ENCODE measurements at regions not wholly inside any gene's neighbourhood (a gene's known extent, or its start where the extent isn't known, plus 50 kb on each side); places are given as distances from the start of the nearest gene placed in this dataset.

DNA sequence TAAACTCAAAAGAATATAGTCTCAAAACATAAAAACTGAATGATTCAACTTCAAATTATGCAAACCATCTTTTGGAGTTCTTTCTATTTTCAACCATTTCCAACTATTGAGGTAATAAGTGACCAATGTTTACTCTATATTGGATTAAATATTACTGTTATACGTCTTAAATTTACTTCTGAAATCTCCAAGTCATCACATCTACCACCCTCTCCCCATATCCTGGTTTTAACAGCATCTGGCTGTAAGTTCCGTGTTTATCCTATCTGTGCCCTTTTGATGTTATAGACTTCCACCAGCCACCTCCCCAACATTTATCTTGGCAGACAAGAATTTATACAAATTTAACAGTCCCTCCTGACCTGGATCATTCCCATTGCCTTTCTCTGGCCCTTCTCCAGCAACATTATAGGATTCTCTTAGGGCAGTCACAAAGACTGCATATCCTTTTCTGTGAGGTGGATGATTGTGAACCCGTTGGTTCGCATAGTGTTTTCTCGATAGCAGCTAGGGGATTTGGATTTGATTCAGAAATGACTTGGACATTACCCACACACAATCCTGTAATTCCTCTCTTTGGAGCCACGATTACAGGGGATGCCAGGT, 313.4 kb upstream of the FMN2 start:
- ATAC-seq: peak; percentile 86
- no peaks in the 10 kb centered on the region for H3K9me3 ChIP-seq (ENCODE audit: low read length)
- H3K4me2 ChIP-seq (ENCODE audit: low read length): peak overlapping the region; percentile 6; the same call in 1 of the 2 replicates
- H3K4me1 ChIP-seq (ENCODE audit: insufficient read depth, low read length): no peaks in the 10 kb centered on the region
- H2AFZ ChIP-seq (ENCODE audit: low read length): 0 out of 2 replicates have a peak overlapping the region, but pooled peaks have one; percentile 10
- intact Hi-C loops (cut with micrococcal nuclease): loop anchor here (5.0 kb wide), 1 partner anchor 191 kb away; no protein-coding TSS in a partner anchor
- CTCF ChIA-PET: no interaction called here
- DNase-seq: peak; percentile 30
- no peaks in the 10 kb centered on the region for H3K79me2 ChIP-seq (ENCODE audit: low read length)
- H3K36me3 ChIP-seq (ENCODE audit: low read depth, low read length): no peaks in the 10 kb centered on the region
- no TSS peak for BruUV-seq (replicated peaks)
- no peak overlapping the region for H3K27ac ChIP-seq (ENCODE audit: low read length)
- TF ChIP-seq EZH2phosphoT487 (IDR thresholded peaks at IDR 0.05; ENCODE audit: borderline replicate concordance, low read length): no peak
- TF ChIP-seq, protein P1, sequence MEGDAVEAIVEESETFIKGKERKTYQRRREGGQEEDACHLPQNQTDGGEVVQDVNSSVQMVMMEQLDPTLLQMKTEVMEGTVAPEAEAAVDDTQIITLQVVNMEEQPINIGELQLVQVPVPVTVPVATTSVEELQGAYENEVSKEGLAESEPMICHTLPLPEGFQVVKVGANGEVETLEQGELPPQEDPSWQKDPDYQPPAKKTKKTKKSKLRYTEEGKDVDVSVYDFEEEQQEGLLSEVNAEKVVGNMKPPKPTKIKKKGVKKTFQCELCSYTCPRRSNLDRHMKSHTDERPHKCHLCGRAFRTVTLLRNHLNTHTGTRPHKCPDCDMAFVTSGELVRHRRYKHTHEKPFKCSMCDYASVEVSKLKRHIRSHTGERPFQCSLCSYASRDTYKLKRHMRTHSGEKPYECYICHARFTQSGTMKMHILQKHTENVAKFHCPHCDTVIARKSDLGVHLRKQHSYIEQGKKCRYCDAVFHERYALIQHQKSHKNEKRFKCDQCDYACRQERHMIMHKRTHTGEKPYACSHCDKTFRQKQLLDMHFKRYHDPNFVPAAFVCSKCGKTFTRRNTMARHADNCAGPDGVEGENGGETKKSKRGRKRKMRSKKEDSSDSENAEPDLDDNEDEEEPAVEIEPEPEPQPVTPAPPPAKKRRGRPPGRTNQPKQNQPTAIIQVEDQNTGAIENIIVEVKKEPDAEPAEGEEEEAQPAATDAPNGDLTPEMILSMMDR (conservative IDR thresholded peaks at IDR 0.05; ENCODE audit: low read depth, low read length): no peak
- no peak for TF ChIP-seq EZH2 (IDR thresholded peaks at IDR 0.05; ENCODE audit: low read length, unreplicated experiment)
- H4K20me1 ChIP-seq (ENCODE audit: low read length): no peaks in the 10 kb centered on the region
- no peak overlapping the region for H3K9ac ChIP-seq (ENCODE audit: low read length)
- POLR2A ChIA-PET (ENCODE audit: unreplicated experiment): no interaction called here
- no peak overlapping the region for H3K4me3 ChIP-seq (ENCODE audit: low read length)
- H3F3A ChIP-seq (ENCODE audit: low read length, unreplicated experiment): no peaks in the 10 kb centered on the region
- no peaks in the 10 kb centered on the region for H3K9me2 ChIP-seq (replicated peaks; ENCODE audit: low read length)
- H3K27me3 ChIP-seq (ENCODE audit: low read length): no peaks in the 10 kb centered on the region

DNA sequence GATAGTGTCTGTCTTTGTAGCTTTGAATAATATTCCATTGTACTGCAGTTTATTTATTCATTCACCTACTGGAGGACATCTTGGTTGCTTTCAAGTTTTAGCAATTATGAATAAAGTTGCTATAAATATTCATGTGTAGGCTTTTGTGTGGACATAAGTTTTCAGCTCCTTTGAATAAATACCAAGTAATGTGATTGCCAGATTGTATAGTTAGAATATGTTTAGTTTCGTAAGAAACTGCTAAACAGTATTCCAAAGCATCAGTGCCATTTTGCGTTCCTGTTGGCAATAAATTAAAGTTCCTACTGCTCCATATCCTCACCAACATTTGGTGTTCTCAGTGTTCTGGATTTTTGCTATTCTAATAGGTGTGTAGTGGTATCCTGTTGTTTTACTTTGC, 311.7 kb upstream of the FMN2 start:
- H4K20me1 ChIP-seq (ENCODE audit: low read length): no peaks in the 10 kb centered on the region
- TF ChIP-seq EZH2 (IDR thresholded peaks at IDR 0.05; ENCODE audit: low read length, unreplicated experiment) (no peak), EZH2phosphoT487 (IDR thresholded peaks at IDR 0.05; ENCODE audit: borderline replicate concordance, low read length) (no peak)
- TF ChIP-seq, protein P1 (conservative IDR thresholded peaks at IDR 0.05; ENCODE audit: low read depth, low read length): no peak
- ATAC-seq: no peak
- H3K9me3 ChIP-seq (ENCODE audit: low read length): no peaks in the 10 kb centered on the region
- intact Hi-C loops (cut with micrococcal nuclease): loop anchor here (5.0 kb wide), 1 partner anchor 193 kb away; no protein-coding TSS in a partner anchor
- ChIA-PET CTCF (no interaction called here), POLR2A (ENCODE audit: unreplicated experiment) (no interaction called here)
- H3K9ac ChIP-seq (ENCODE audit: low read length): no peak overlapping the region
- H3K4me1 ChIP-seq (ENCODE audit: insufficient read depth, low read length): no peaks in the 10 kb centered on the region
- no peak overlapping the region for H3K27ac ChIP-seq (ENCODE audit: low read length)
- H3K36me3 ChIP-seq (ENCODE audit: low read depth, low read length): no peaks in the 10 kb centered on the region
- DNase-seq: no peak
- no peak overlapping the region for H3K4me3 ChIP-seq (ENCODE audit: low read length)
- no peaks in the 10 kb centered on the region for H3K79me2 ChIP-seq (ENCODE audit: low read length)
- no peak overlapping the region for H2AFZ ChIP-seq (ENCODE audit: low read length)
- H3K9me2 ChIP-seq (replicated peaks; ENCODE audit: low read length): no peaks in the 10 kb centered on the region
- no peaks in the 10 kb centered on the region for H3F3A ChIP-seq (ENCODE audit: low read length, unreplicated experiment)
- no peak overlapping the region for H3K4me2 ChIP-seq (ENCODE audit: low read length)
- H3K27me3 ChIP-seq (ENCODE audit: low read length): no peaks in the 10 kb centered on the region
- BruUV-seq (replicated peaks): no TSS peak

DNA sequence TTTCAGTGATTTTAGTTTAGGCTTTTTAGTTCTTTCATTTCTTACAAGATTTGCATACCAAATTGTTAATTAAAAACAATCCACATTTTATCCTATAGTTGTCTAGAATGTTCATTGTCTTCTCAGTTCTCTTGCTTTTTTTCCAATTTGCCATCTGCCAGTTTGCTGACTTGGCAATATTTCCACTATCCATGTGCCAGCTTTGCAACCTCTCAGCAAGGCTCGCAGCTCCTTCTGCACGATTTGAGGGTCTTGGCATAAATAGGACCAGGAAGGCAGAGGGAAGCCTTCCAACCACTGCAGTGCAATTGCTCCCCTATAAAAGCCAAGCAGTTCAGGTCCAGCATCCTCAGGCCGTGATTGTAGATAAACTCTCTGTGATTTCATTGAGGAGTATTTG, 306.8 kb upstream of the FMN2 start:
- Histone ChIP-seq H3K4me1 (ENCODE audit: insufficient read depth, low read length) (no peaks in the 10 kb centered on the region), H3K9ac (ENCODE audit: low read length) (no peak overlapping the region), H2AFZ (ENCODE audit: low read length) (no peak overlapping the region), H3K27me3 (ENCODE audit: low read length) (no peaks in the 10 kb centered on the region), H3K36me3 (ENCODE audit: low read depth, low read length) (no peaks in the 10 kb centered on the region), H3K9me3 (ENCODE audit: low read length) (no peaks in the 10 kb centered on the region), H3K79me2 (ENCODE audit: low read length) (no peaks in the 10 kb centered on the region), H3K4me2 (ENCODE audit: low read length) (no peak overlapping the region), H3K9me2 (replicated peaks; ENCODE audit: low read length) (no peaks in the 10 kb centered on the region), H3F3A (ENCODE audit: low read length, unreplicated experiment) (no peaks in the 10 kb centered on the region), H4K20me1 (ENCODE audit: low read length) (no peaks in the 10 kb centered on the region), H3K4me3 (ENCODE audit: low read length) (no peak overlapping the region), H3K27ac (ENCODE audit: low read length) (no peak overlapping the region)
- intact Hi-C loops (cut with micrococcal nuclease): no loop called here
- ChIA-PET POLR2A (ENCODE audit: unreplicated experiment) (no interaction called here), CTCF (no interaction called here)
- BruUV-seq (replicated peaks): no TSS peak
- DNase-seq (no peak), ATAC-seq (no peak)
- no peak for TF ChIP-seq EZH2phosphoT487 (IDR thresholded peaks at IDR 0.05; ENCODE audit: borderline replicate concordance, low read length)
- no peak for TF ChIP-seq EZH2 (IDR thresholded peaks at IDR 0.05; ENCODE audit: low read length, unreplicated experiment)
- TF ChIP-seq, protein P1 (conservative IDR thresholded peaks at IDR 0.05; ENCODE audit: low read depth, low read length): no peak

Data from PC-3 (cell line).